Erythroblast (primary cell): ENCODE measurements at regions not wholly inside any gene's neighbourhood (a gene's known extent, or its start where the extent isn't known, plus 50 kb on each side); places are given as distances from the start of the nearest gene placed in this dataset.

Source experiments
- GATA1 ChIP-seq: IDR thresholded peaks from 2 replicates; pipeline ENCODE4 v1.6.1; 2011; ENCODE audit warnings: low read depth, mild to moderate bottlenecking, control low read depth, low read length, moderate library complexity
- POLR2A ChIP-seq: IDR thresholded peaks from 2 replicates; pipeline ENCODE4 v1.6.1; 2011; ENCODE audit warnings: mild to moderate bottlenecking, low read length

DNA sequence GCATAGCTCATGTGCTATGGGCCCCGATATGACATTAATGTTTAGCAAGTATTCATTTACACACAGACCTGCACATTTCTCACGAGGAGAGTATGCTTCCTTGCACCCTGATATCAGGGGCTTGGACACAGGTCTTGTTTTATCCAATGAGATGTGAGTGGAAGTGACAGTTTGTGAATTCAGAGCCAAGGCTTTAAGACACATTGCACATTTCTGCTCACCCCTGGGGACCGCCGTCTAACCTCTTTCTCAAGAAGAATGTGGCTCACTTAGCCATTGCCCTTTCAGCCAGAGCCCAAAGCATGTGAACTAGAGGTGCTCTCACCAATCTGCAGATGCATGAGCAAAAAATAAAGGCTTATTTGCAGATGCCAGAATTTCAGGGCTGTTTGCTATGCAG, 116.1 kb upstream of the C16orf82 start:
- TF ChIP-seq POLR2A (no peak), GATA1 (no peak)
